Hypothalamus (tissue), 51 donors: ENCODE measurements at regions not wholly inside any gene's neighbourhood (a gene's known extent, or its start where the extent isn't known, plus 50 kb on each side); places are given as distances from the start of the nearest gene placed in this dataset.
A peak's percentile ranks its signal among the peaks of the same experiment; 100 is the strongest.

Experiments used
- DNase-seq, 51 donors: peaks; one replicate each; lab custom pipeline; 2025; lab: John Stamatoyannopoulos, UW

DNA sequence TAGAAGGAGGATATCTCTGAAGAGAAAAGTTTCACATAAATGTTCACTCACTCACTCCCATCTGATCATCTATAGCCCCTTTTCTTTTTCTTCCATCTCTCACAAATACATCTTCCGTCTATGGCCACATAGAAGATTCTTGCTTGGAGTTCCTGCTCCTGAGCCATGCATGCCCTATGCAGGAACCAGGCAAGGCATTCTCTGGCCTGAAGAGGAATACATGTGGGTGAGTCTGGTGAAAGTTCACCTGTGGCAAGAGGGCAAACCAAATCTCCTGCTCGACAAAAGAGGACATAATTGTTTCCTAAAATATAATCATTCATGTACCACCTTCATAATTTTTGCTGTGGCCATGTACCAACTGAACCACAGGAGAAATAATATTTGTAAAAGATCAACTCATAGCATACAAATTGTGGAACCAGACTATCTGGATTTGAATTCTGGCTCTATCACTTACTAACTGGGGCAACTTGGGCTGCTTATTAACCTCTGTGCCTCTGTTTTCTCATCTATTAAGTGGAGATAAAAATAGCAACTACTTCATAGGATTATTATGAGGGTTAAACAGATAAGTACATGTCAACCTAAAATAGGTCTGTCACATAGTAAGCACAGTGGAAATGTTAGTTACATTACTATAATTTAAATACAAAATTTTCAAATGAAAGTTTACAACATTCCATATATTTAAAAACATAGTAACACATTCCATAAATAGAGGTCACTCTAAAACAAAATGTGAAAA is 121.2 kb upstream of the NFIB start:
- DNase-seq, result no peak

DNA sequence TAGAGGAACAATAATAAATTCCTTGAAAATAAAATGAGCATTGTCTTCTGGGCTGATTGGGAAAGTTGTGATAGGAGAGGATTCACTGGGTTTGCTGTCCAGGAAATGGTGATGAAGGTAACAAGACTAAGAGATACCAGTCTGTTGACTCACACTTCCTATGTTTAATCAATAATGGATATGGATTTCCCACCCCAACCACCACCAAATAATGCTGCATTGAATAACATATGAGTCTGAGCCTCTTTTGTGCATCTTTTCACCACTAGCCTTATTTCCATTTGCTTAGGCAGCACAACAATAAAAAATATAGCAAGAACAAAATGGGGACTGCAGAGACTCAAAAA is 120.2 kb upstream of the NFIB start:
- peak in 1 of 51 donors; percentile 63 for DNase-seq

DNA sequence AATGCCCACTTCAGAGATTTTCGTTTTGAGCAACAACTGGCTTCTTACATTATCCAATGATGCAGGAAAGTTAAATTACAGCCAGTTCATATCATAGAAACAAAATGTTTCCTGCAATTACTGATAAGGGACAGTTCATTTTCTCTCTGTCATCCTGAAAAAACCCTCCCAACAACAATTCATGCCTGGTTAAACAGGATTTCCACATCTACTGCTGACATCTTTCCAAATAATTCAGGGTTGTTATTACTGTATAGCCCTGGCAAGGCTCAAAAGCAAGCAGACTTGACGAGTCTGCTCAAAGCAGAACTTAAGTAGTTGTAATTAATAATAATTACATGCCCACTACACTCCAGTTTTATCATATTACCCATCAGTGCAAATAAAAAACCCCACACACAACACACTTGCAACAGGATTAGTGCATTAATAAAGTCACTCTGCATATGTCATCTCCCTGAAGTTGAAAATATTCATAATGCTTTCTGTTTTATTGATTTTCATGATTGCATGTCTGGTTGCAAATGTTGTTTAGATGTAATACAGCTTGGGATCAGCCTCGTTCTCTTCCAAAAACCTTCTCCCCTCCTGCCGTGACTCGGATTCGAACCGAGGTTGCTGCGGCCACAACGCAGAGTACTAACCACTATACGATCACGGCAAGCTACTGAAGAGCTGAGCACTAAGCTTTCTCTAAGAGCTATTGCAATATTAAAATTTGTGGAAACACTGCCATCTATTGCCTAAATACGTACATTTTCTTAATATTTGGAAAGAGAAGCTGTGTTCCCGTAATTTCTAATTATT is 119.6 kb upstream of the NFIB start:
- DNase-seq, result peak in 27 of 51 donors; percentile 2 to 80 (median 39)

DNA sequence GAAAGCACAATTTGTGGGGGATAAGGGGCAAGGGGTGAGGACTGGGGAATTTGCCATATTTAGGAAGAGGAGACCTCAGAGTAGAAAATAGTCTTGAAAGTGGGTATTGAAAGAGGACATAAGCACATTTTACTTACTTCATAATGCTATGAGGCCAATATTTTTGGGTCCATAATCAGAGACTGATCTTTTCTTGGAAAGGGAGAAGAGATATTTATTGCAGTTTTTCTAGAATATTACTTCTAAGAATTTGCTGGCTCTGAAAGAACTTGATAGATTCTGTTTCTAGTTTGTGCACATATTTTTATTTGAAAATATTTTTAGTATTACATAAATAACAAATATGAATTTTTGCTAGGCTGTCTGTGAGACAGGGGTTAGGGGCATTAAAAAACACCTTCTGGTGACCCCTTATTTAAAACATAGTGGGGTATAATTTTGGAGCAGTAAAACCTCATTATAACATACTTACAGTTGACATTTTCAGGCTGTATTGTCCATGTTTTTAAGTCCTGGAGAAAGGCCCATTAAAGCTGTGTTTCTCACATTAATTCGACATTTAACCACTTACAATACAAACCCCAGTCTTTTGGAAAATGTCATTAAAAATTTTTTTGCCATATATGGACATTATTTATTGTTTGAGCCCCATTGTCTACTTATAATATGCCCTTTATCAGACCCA is 118.9 kb upstream of the NFIB start:
- DNase-seq, result no peak

DNA sequence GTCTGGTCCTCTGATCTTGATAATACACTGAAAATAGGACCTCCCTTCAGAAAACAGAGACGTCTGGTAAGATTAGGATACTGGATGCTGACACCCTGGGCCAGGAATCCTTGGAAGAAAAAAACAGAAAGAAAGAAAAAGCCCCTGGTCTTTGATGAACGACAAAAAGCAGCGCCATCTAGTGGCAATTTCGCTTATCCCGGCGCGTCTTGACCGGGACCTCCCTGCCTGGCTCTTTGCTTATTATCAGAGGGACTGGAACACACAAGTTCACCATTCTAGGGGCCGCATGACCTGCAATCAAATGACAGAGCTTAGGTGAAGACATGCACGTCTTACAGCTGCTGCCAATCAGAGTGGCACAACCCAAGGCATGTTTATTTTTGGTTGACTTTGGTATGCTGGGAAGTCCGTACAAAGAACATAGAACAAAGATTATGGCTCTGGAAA is 114.9 kb upstream of the NFIB start:
- peak in 45 of 51 donors; percentile 11 to 79 (median 50) for DNase-seq

DNA sequence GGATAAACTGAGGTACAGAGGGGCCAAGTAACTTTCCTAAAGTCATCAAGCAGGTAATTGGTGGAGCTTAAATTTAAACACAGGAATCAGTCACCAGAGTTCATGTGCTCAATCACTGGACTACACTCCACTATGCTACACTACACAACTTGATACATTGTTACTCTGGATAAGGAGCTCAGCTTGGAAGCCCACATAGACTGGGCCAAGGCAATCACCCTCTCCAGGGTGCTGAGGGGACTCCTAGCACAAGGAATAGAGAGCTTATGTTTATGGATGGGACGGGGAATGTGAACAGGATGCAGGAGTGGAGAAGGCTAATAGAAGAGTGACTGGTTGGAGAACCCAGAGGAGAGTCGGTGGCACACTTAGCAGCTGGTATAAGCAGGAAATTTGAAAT is 113.5 kb upstream of the NFIB start:
- no peak for DNase-seq

DNA sequence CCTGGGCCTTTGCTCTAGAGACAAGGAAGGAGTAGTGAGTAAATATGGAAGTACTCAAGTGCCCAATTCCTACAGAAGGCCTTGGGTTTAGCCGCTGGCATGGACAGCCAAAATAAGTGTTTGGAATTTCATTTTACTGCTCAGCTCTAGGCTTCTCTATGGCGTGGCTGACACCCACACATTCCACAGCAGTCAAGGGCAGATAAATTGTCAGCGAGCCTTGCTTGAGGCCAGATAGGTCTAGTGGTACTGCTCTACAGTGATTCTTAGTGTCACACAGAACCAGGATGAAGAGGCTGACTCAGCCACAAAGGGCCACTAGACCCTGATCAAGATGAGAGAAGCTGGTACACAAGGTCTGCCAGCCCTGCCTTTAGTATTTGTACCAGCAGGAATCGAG is 111.0 kb upstream of the NFIB start:
- DNase-seq, result no peak

DNA sequence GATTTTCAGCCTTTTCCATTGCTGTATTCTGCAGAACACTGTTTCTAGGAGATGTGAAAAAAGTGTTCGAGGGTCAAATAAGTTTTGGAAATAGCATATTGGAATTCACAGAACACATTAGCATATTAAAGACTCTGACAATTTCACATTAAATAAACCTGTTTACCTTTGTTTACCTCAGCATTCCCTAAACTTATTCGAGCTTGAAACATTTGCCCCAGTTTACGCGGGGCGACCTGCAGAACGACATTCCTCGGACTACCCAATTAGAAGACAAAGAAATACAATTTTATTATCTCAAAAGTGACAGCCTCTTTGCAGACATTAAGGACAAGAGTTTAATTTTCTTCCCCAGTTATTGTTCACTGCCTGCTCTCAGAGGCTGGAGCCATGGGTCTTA is 110.3 kb upstream of the NFIB start:
- no peak for DNase-seq

DNA sequence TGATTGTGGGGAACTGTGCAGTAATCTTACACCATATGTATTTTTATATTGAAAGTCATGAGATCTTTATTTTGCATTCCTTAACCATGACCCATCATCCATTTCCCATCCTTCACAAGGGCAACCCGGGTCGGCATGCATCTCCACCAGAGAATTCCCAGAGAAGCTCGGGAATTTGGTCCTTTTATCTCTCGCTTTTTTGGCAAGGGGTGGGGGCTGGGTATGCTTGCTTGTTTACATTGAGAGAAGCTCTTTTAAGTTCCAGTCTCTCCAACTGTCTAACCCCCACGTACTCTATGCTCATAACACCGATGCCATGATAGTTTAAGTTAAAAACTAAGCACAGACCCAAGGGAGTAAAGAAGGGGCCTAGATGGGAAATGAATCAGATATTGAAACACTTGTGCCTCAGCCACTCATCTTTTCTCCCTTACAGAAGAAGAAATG is 109.9 kb upstream of the NFIB start:
- no peak for DNase-seq

DNA sequence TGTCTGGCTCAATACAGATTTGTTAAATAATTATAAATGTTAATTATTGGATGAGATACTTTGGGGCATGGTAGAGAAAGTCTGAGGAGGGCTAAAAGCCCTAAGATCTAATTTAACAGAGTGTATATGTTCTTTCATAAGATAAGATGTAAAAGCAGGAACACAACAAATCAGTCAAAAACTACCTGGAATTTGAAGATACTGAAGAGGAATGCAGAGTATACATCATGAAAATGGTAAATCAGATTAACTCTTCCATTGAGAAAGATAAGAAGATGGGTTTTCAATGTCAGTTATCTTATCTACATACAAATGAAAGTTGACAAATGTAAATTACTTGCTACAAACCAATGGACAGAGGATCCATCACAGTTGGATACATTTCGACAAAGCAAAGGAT is 107.3 kb upstream of the NFIB start:
- DNase-seq, result no peak

DNA sequence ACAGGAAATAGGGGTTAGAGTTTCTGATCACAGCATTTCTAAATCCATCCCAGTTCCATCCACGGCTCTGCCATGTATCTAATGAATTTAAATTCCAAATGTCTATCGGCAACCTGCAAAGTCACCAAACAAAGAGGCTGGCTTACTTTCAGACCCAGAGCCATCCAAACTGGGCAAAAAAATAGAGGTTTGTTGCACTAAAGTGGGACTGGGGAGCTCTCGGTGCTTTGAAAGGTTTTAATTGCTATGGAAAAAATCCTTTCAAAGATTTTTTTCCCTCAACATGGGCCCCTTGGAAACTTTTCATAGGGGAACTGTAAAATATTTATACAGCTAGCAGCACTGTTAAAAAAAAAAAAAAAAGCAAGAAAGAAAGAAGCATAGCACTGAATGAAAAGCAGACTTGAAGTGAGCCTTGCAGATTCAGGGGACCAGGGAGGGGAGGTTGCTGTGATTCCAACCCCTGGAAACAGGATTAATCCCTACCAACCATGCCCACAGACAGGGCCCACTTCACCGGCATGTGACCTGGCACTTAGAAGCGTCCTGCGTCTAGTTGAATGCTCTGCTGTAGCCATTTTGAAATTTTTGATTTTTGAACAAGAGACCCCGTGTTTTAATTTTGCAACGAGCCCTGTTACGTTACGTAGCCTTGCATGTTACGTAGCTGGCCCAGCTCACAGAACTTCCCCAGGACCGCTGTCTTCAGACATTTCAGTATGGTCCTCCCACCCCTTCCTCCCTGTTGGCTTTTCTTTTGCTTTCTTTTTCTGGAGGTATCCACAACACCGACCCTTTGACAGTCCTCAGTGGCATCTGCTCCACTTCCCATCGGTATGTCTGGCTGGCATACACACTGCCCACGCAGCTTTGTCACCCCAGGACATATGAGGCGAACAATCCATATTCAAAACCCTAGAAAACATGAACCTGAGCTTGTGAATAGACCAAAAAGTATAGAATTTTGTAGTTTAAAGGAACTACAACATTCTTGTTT is 105.3 kb upstream of the NFIB start:
- DNase-seq, result peak in 21 of 51 donors; percentile 4 to 78 (median 27)

DNA sequence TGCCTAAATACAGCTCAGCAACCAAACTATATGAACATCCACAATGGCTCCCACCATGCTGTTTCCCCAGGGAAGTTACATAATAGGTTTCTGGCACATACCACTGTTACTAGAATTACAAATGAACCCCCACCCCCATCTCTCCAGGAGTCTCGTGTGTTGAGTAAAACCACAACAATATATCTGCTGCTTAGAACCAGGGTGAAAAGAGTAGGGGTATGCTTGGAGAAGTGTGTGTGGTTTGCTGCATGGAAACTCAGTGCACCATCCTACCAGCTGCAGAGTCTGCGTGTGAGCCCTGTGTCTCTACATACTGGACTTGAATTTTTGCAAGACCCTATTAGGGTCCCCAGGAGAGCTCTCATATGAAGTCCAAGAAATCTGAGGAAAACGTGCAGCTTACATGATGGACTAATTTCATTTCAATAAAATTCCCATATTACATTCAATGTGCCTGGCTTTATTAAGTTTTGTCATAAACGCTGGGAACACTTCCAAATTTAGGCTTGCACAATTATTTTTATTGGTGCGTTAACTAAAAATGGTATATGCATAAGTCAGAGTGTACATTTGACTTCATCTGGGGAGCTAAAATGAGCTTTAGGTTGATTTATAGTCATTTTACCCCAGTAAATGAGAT is 104.5 kb upstream of the NFIB start:
- no peak for DNase-seq

DNA sequence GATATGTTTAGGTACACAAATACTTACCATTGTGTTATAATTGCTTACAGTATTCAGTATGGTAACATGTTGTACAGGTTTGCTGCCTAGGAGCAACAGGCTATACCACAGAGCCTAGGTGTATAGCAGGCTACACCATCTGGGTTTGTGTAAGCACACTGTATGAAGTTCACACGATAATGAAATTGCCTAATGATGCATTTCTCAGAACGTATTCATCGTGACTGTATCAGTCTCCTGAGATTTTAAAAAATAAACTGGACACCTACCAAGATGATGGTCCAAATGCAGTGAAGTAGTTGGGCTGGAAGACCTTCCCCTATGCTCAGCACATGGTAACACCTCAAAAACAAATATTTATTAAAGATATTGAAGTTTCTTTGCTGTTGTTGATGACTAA is 103.3 kb upstream of the NFIB start:
- no peak for DNase-seq

DNA sequence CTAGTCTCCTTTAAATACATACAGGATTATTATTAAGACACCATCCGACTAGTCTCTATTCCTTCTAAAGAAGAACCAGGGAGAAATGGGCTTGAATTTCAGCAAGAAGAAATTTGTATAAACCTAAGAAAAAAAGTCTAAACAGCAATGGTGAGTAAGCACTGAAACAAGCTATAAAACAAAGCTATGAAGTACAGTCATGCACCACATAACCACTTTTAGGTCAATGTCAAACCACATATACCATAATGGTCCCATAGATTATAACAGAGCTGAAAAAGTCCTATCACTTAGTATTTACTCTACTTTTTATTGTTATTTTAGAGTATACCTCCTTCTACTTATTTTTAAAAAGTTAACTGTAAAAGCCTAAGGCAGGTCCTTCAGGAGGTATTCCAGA is 102.0 kb upstream of the NFIB start:
- no peak for DNase-seq

DNA sequence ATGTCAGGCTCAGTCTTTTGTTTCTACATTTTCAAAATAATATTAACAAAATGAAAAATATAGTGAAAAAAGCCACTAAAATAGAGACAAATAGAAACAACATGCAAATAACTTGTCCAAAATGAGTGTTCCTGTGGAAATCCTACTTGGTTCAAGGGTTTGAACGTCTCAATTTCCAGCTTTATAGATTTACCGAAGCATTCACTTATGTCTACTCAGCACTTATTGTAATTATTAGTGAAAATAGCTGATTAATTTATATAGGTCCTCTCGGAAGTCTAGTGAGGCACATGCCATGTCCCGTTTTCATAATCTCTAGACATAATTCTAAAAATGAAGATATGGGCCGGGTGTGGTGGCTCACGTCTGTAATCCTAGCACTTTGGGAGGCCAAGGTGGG is 99.9 kb upstream of the NFIB start:
- no peak for DNase-seq

DNA sequence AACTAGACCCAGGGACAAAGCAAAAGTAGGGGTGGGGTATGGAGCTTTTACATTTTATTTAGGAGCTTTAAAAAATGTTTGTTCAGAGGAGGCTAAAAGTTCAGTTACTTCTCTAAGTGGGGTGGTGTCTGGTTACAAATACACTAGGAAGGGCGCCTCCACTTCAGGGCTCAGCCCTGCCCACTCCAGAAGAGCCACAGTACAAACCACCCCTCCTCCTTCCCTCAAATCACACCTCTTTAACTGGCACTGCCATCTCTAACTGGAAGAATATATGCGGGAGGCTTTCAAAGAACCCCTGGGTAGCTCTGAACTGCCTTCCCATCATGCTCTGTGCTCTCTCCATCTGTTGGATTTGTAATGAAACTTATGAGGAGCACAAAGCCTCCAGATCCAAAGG is 98.8 kb upstream of the NFIB start:
- no peak for DNase-seq

DNA sequence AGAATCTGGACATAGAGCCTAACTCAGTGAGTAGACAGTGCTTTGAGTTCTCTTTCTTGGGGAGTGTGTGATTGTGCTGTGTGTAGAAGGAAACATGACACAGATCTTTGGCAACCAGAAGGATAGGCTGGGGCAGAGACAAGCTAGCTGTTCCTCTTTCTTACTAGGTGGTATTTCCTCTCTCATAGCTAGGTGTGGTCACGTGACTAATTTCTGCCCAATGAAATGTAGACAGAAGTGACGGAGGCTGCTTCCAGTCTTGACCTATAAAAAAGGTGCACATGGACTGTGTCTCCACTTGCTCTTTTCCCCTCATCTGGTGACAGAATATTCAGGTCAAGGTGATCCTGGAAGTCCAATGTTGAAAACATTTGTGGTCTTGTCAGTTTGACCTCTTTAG is 92.5 kb upstream of the NFIB start:
- no peak for DNase-seq

DNA sequence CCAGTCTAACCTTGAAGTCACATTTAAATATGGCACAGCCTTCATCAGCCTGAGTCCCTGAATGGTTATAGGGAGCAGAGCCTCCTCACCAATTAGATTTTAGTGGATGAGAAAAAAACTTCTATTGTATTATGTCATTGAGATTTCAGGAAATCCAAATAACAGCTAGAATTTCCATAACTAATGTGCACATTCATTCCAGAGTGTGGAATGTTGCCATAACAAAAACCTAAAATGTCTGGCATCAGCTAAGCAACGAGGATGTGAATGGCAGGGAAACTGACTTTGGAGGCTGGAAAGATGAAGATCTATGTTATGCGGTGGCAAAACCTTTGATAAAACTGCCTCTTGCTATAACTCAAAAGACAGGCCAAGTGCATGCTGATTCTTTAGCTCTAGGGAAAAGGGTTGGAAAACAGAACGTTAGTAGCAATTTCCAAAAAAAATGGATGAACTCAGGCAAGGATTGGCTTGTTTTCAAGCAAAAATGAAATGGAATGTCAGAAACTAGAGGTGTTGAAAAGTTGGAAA is 91.3 kb upstream of the NFIB start:
- no peak for DNase-seq

DNA sequence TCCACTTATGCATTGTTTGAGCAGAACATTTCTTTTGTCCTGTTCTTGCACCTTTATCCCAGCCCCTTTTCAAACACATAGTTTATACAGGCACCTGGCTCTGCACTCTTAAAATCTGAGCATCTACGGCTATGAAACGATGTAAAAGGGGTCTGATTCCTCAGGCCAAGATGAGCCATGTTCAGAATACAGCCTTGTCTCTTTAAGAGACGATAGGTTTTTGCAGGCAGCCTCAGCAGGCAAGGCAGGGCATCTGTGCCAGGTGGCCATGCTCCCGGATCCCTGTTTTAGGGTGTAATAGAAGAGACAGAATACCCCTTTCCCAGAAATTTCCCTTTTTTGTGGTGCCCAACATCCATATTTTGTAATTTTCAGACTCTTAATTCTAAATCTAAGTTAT is 89.1 kb upstream of the NFIB start:
- peak in 5 of 51 donors; percentile 2 to 20 (median 5) for DNase-seq

DNA sequence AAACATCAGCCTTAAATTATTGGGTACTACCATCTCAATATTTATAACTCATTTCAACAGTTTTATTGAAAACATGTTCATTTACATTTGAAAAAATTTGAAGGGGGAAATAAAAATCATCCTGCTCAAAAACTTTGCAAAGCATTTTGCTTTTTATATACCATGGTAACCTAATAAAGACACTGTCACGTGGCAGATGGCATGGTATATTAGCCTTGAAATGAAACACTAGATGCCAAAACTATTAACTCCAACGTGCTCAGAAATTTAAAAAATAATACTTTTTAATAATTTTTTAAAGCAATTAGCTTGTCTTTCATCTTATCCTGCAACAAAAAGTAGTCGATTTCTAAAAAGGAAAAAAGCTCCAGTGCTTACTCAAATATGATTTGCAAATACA is 88.6 kb upstream of the NFIB start:
- DNase-seq, result no peak
